Endothelial cell of umbilical vein (primary cell): ENCODE measurements at regions not wholly inside any gene's neighbourhood (a gene's known extent, or its start where the extent isn't known, plus 50 kb on each side); places are given as distances from the start of the nearest gene placed in this dataset.

Experiments used
- BruUV-seq: library from RNA; stranded (reverse); fragments of 400-500 nt; replicated peaks from 2 replicates; lab custom pipeline; 2021; lab: Mats Ljungman, UMichigan
- CTCF ChIA-PET: fragments of 300-600, 350-600 bp; sonication (Branson Sonifier 250); formaldehyde crosslinking; loops from one replicate; lab custom pipeline; 2021; ENCODE audit warnings: antibody characterized with exemption, inconsistent platforms; lab: Charles Lee
- POLR2A ChIA-PET: fragments of 300-600, 350-600 bp; sonication (Branson Sonifier 250); formaldehyde crosslinking; loops from one replicate; lab custom pipeline; 2021; ENCODE audit warnings: antibody characterized with exemption, inconsistent platforms; lab: Charles Lee
- DNase-seq: peaks from one replicate; pipeline ENCODE4 v3.0.0-alpha.2; 2011; ENCODE audit warnings: low read depth, low spot score
- FAIRE-seq: peaks from 2 replicates; lab custom pipeline; 2011; peaks lifted over from hg19 to GRCh38; lab: Jason Lieb, UNC
- H2AFZ ChIP-seq: 2 replicates; pipeline ENCODE4 v1.6.0; 2012; ENCODE audit warnings: low read depth, low read length, control low read depth, inconsistent platforms
- H3K27ac ChIP-seq: 2 replicates; pipeline ENCODE4 v1.5.1; 2011; ENCODE audit warnings: low read depth, mild to moderate bottlenecking, control low read depth, low read length, moderate library complexity; ENCODE audit not compliant: insufficient read depth
- H3K27me3 ChIP-seq, 2 experiments: 2 replicates each; pipeline versions ENCODE4 v1.6.0 to v1.6.1; 2011; ENCODE audit warnings: low read length in 2 of 2, mixed read lengths in 1 of 2; ENCODE audit not compliant: control insufficient read depth in 2 of 2, insufficient read depth in 2 of 2
- H3K36me3 ChIP-seq, 2 experiments: 2 replicates in 1 of 2; 3 replicates in 1 of 2; pipeline ENCODE4 v1.5.1; 2011; ENCODE audit warnings: low read length in 2 of 2, mild to moderate bottlenecking in 1 of 2, moderate library complexity in 1 of 2; ENCODE audit not compliant: control insufficient read depth in 2 of 2, insufficient read depth in 2 of 2; ENCODE audit errors: extremely low read depth in 1 of 2
- H3K4me1 ChIP-seq: 3 replicates; pipeline ENCODE4 v1.5.1; 2011; ENCODE audit warnings: mild to moderate bottlenecking, low read length; ENCODE audit not compliant: control insufficient read depth, insufficient read depth; ENCODE audit errors: extremely low read depth
- H3K4me2 ChIP-seq: 2 replicates; pipeline ENCODE4 v1.6.1; 2011; ENCODE audit warnings: low read length, control low read depth, mixed read lengths; ENCODE audit not compliant: insufficient read depth
- H3K4me3 ChIP-seq, 3 experiments: fragments of 200-600 bp in 1 of 3; sonication (generic), shearing (Covaris generic) in 1 of 3; replicated peaks in 1 of 3; 2 replicates each; pipeline ENCODE4 v1.5.1; 2011 to 2016; ENCODE audit warnings: control low read depth in 3 of 3, low read length in 3 of 3, mild to moderate bottlenecking in 2 of 3, inconsistent platforms in 1 of 3, low read depth in 1 of 3, moderate library complexity in 1 of 3; ENCODE audit not compliant: insufficient read depth in 1 of 3
- H3K79me2 ChIP-seq: 2 replicates; pipeline ENCODE4 v1.6.0; 2012; ENCODE audit warnings: low read length, inconsistent platforms; ENCODE audit not compliant: control insufficient read depth, insufficient read depth
- H3K9ac ChIP-seq: replicated peaks from 2 replicates; pipeline ENCODE3; 2011; ENCODE audit warnings: low read length, control low read depth; ENCODE audit not compliant: insufficient read depth; ENCODE audit errors: extremely low read depth
- H3K9me1 ChIP-seq: replicated peaks from 3 replicates; pipeline ENCODE4 v1.6.0; 2011; ENCODE audit warnings: mild to moderate bottlenecking, low read length; ENCODE audit not compliant: control insufficient read depth, insufficient read depth; ENCODE audit errors: extremely low read depth
- H3K9me3 ChIP-seq: replicated peaks from 2 replicates; pipeline ENCODE4 v1.5.1; 2012; ENCODE audit warnings: low read length, inconsistent platforms; ENCODE audit not compliant: control insufficient read depth, insufficient read depth
- H4K20me1 ChIP-seq: replicated peaks from 2 replicates; pipeline ENCODE3; 2011; ENCODE audit warnings: mild to moderate bottlenecking, low read length; ENCODE audit not compliant: control insufficient read depth, insufficient read depth; ENCODE audit errors: extremely low read depth
- EZH2 ChIP-seq: IDR thresholded peaks from 2 replicates; pipeline ENCODE4 v1.6.1; 2012; ENCODE audit warnings: borderline replicate concordance, low read depth, mild to moderate bottlenecking, moderate library complexity, low read length, inconsistent platforms; ENCODE audit not compliant: severe bottlenecking
- FOS ChIP-seq: IDR thresholded peaks from 2 replicates; pipeline ENCODE4 v1.6.1; 2011; ENCODE audit warnings: mild to moderate bottlenecking, low read length, moderate library complexity, borderline replicate concordance; ENCODE audit not compliant: insufficient read depth
- GATA2 ChIP-seq: IDR thresholded peaks from 2 replicates; pipeline ENCODE4 v1.7.0; 2011; ENCODE audit warnings: low read depth, mild to moderate bottlenecking, moderate library complexity, mixed read lengths, low read length; ENCODE audit not compliant: insufficient read length, insufficient read depth
- JUN ChIP-seq: IDR thresholded peaks from 2 replicates; pipeline ENCODE4 v1.6.1; 2011; ENCODE audit warnings: borderline replicate concordance, low read depth; ENCODE audit not compliant: insufficient read length, insufficient read depth
- MYC ChIP-seq: IDR thresholded peaks from one replicate; pipeline ENCODE4 v1.6.1; 2011; ENCODE audit warnings: mild to moderate bottlenecking, low read depth, low read length
- POLR2A ChIP-seq: IDR thresholded peaks from 2 replicates; pipeline ENCODE4 v1.6.1; 2012; ENCODE audit warnings: low read depth, mild to moderate bottlenecking, control low read depth, low read length
- POLR2AphosphoS5 ChIP-seq: IDR thresholded peaks from 2 replicates; pipeline ENCODE4 v1.6.1; 2012; ENCODE audit warnings: low read depth, mild to moderate bottlenecking, control low read depth, low read length, moderate library complexity; ENCODE audit not compliant: insufficient read depth
- dilution Hi-C: fragments of 300-500 bp; cut with MboI; formaldehyde crosslinking; loops from one replicate; pipeline ENCODE4 v1.15.0; 2019; ENCODE audit warnings: low sequenced_read_pairs; ENCODE audit not compliant: extremely low pct_ligation_motif_present
- intact Hi-C: fragments of 100-400 bp; cut with micrococcal nuclease; formaldehyde crosslinking; loops from one replicate; pipeline ENCODE4 v1.10.0; 2022
- TF ChIP-seq, protein P1 (sequence below), 2 donors: IDR thresholded peaks; 1 replicate in 1 of 2; 2 replicates in 1 of 2; pipeline ENCODE4 v1.5.1; 2011; ENCODE audit warnings: low read length in 2 of 2, mild to moderate bottlenecking in 2 of 2, moderate library complexity in 2 of 2, control low read depth in 1 of 2, inconsistent platforms in 1 of 2, low read depth in 1 of 2; ENCODE audit not compliant: insufficient read depth in 1 of 2; ENCODE audit errors: extremely low read depth in 1 of 2
- TF ChIP-seq, protein P2 (sequence below): IDR thresholded peaks from 2 replicates; pipeline ENCODE4 v1.6.1; 2011; ENCODE audit not compliant: insufficient read depth, insufficient read length

DNA sequence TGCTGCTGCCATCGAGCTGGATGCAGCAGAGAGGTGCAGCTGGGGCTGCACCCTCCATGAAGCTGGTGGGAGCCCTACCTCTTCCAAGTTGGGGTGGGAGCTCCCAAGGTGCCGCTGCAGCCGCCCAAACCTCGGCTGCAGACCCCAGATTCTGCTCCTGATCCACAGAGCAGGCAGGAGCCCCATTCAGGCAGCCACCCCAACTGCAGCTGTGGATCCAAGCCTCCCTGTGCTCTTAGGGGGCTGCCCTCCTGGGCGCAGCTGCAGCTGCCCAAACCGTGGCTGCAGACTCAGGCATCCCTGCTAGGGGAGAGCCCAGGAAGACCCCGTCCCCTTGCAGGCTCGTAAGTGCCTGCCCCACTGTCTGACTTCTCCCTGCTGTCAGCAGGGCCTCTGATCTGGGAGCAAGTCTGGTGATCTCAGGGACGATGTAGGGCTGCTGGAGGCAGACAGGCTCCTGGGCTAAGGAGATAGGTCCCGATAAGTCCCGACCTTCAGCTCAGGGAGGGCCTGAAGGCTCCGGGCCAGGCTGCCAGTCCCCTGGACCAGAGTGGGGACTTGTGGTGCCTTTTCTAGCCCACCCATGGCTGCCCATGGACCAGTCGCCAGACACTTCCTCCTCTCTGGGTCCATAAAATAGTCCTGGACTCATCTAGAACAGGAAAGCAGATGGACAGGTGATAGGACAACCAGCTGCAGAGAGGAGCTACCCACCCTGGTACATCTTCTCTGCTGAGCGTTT, 767.1 kb upstream of the CDH7 start:
- Histone ChIP-seq H3K9ac (no peak overlapping the region), H3K27ac (no peak overlapping the region), H3K36me3 (no peaks in the 10 kb centered on the region), H3K4me1 (no peaks in the 10 kb centered on the region), H3K9me1 (no peaks in the 10 kb centered on the region), H4K20me1 (no peaks in the 10 kb centered on the region), H3K79me2 (no peaks in the 10 kb centered on the region), H3K27me3 (no peaks in the 10 kb centered on the region), H3K4me3 (no peak overlapping the region), H2AFZ (no peak overlapping the region), H3K9me3 (peaks cover 2% of the 10 kb centered on the region), H3K4me2 (no peak overlapping the region)
- DNase-seq (no peak), FAIRE-seq (no peak)
- no peak for TF ChIP-seq JUN
- TF ChIP-seq GATA2 = no peak
- TF ChIP-seq POLR2A = no peak
- no peak for TF ChIP-seq POLR2AphosphoS5
- TF ChIP-seq, protein P1, sequence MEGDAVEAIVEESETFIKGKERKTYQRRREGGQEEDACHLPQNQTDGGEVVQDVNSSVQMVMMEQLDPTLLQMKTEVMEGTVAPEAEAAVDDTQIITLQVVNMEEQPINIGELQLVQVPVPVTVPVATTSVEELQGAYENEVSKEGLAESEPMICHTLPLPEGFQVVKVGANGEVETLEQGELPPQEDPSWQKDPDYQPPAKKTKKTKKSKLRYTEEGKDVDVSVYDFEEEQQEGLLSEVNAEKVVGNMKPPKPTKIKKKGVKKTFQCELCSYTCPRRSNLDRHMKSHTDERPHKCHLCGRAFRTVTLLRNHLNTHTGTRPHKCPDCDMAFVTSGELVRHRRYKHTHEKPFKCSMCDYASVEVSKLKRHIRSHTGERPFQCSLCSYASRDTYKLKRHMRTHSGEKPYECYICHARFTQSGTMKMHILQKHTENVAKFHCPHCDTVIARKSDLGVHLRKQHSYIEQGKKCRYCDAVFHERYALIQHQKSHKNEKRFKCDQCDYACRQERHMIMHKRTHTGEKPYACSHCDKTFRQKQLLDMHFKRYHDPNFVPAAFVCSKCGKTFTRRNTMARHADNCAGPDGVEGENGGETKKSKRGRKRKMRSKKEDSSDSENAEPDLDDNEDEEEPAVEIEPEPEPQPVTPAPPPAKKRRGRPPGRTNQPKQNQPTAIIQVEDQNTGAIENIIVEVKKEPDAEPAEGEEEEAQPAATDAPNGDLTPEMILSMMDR (IDR thresholded peaks at IDR 0.05; ENCODE audit: extremely low read depth in 1 of 2, insufficient read depth in 1 of 2, low read depth in 1 of 2, low read length in 2 of 2) = no peak
- no peak for TF ChIP-seq FOS
- TF ChIP-seq, protein P2, sequence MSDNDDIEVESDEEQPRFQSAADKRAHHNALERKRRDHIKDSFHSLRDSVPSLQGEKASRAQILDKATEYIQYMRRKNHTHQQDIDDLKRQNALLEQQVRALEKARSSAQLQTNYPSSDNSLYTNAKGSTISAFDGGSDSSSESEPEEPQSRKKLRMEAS = no peak
- no peak for TF ChIP-seq MYC
- no peak for TF ChIP-seq EZH2
- dilution Hi-C loops (no loop called here), intact Hi-C loops (no loop called here)
- BruUV-seq = no TSS peak
- ChIA-PET POLR2A (no interaction called here), CTCF (no interaction called here)
